ENCODE measurements at regions not wholly inside any gene's neighbourhood (a gene's known extent, or its start where the extent isn't known, plus 50 kb on each side); places are given as distances from the start of the nearest gene placed in this dataset.

DNA sequence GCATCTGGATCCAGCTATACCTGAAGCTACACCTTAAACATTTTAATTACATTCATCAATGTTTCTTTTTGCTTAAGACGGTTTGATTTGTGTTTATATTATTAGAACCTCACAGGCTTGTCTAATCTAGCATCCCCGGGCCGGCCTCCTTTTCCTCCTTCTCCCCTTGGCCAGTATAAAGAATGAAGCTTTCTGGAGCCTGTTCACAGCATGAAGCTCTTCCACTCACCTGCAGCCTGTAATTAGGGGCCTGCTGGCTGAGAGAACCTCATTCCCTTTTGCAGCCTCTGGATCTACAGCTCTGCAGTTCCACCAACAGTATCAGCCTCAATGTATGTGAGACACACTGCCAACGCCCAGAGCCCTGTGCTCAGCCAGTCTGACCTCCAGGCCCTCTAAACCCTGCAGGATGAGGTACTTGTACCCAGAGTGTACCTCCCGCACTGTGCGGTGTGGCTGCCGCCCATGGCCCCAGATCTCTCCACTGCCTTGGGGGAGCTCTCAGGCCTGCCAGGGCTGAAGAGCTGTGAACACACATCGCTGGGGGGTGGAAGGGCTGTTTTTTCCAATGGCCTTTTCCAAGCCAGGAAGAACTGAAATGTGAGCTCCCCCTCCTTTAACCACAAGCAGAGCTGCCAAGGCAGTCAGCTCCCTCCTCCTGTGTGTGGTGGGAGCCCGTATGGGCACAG, 114.7 kb upstream of the ALDH1A3 start:
- TF ChIP-seq, protein P1, sequence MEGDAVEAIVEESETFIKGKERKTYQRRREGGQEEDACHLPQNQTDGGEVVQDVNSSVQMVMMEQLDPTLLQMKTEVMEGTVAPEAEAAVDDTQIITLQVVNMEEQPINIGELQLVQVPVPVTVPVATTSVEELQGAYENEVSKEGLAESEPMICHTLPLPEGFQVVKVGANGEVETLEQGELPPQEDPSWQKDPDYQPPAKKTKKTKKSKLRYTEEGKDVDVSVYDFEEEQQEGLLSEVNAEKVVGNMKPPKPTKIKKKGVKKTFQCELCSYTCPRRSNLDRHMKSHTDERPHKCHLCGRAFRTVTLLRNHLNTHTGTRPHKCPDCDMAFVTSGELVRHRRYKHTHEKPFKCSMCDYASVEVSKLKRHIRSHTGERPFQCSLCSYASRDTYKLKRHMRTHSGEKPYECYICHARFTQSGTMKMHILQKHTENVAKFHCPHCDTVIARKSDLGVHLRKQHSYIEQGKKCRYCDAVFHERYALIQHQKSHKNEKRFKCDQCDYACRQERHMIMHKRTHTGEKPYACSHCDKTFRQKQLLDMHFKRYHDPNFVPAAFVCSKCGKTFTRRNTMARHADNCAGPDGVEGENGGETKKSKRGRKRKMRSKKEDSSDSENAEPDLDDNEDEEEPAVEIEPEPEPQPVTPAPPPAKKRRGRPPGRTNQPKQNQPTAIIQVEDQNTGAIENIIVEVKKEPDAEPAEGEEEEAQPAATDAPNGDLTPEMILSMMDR (conservative IDR thresholded peaks at IDR 0.05) = no peak
- DNase-seq (ENCODE audit: low read depth, low spot score) = no peak

GRCh38 chr15:100765467-100766241, 114.0 kb upstream of the ALDH1A3 start:
- TF ChIP-seq, protein P1 (conservative IDR thresholded peaks at IDR 0.05) = no peak
- no peak overlapping the region for H3K27ac Mint-ChIP-seq (ENCODE audit: unreplicated experiment)
- no peaks in the 10 kb centered on the region for H3K27me3 Mint-ChIP-seq (ENCODE audit: low read depth)
- no peaks in the 10 kb centered on the region for H3K36me3 Mint-ChIP-seq (ENCODE audit: low read depth)
- H3K4me1 Mint-ChIP-seq = peaks cover 8% of the 10 kb centered on the region
- H3K9me3 Mint-ChIP-seq = no peaks in the 10 kb centered on the region
- no peak overlapping the region for H3K4me3 Mint-ChIP-seq
- DNase-seq (ENCODE audit: low read depth, low spot score) = no peak

More for the DNA sequence above, 114.7 kb upstream of the ALDH1A3 start:
- H3K36me3 Mint-ChIP-seq (ENCODE audit: low read depth) = no peaks in the 10 kb centered on the region
- peaks cover 8% of the 10 kb centered on the region for H3K4me1 Mint-ChIP-seq
- no peak overlapping the region for H3K27ac Mint-ChIP-seq (ENCODE audit: unreplicated experiment)
- H3K27me3 Mint-ChIP-seq (ENCODE audit: low read depth) = no peaks in the 10 kb centered on the region
- no peaks in the 10 kb centered on the region for H3K9me3 Mint-ChIP-seq
- no peak overlapping the region for H3K4me3 Mint-ChIP-seq

DNA sequence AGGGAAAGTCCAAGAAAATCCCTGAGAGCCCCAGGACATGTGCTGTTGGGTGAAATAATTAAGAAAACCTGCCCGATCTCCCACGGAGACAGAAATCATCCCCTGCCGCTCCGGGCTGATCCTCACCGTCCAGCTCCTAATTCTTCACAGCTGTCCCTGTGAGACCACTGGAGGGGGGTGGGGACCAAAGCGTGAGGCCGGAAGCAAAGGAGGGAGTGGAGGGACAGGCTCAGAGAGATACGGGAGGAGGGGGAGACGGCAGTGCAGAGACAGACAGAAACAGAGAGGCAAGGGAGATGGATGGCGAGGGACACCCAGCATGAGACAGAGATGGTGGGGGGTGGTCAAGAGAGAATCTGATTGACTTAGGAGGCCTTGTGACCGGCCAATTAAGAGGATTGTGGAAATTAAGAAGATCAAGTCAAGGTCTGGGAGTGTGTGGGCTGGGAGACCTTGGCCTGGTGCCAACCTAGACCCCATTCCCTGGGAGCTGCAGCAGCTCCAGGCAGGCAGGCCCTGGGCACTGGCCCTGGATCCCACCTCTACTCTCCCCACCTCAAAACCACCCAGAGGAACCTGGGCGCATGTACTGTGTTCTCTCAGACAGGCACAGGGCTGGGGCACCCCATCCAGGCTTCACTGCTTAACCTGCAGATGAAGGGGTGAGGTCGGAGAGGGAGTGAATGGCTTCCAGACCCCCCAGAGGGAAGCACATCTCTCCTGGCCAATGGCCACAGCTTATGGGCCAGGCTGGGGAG, 113.2 kb upstream of the ALDH1A3 start:
- H3K27ac Mint-ChIP-seq (ENCODE audit: unreplicated experiment) = peak overlapping the region; percentile 38
- H3K4me3 Mint-ChIP-seq = no peak overlapping the region
- TF ChIP-seq, protein P1 (conservative IDR thresholded peaks at IDR 0.05) = no peak
- no peaks in the 10 kb centered on the region for H3K27me3 Mint-ChIP-seq (ENCODE audit: low read depth)
- no peaks in the 10 kb centered on the region for H3K9me3 Mint-ChIP-seq
- H3K36me3 Mint-ChIP-seq (ENCODE audit: low read depth) = no peaks in the 10 kb centered on the region
- DNase-seq (ENCODE audit: low read depth, low spot score) = no peak
- H3K4me1 Mint-ChIP-seq = peaks cover 8% of the 10 kb centered on the region

GRCh38 chr15:100767001-100767825, 112.4 kb upstream of the ALDH1A3 start:
- H3K9me3 Mint-ChIP-seq = no peaks in the 10 kb centered on the region
- no peaks in the 10 kb centered on the region for H3K36me3 Mint-ChIP-seq (ENCODE audit: low read depth)
- H3K4me3 Mint-ChIP-seq = no peak overlapping the region
- no peak overlapping the region for H3K27ac Mint-ChIP-seq (ENCODE audit: unreplicated experiment)
- no peak for DNase-seq (ENCODE audit: low read depth, low spot score)
- TF ChIP-seq, protein P1 (conservative IDR thresholded peaks at IDR 0.05) = no peak
- no peaks in the 10 kb centered on the region for H3K27me3 Mint-ChIP-seq (ENCODE audit: low read depth)
- H3K4me1 Mint-ChIP-seq = peaks cover 8% of the 10 kb centered on the region

- Mint-ChIP-seq H3K36me3 (ENCODE audit: low read depth) (peaks cover 3% of the 10 kb centered on the region), H3K27ac (ENCODE audit: unreplicated experiment) (no peak overlapping the region), H3K4me3 (no peak overlapping the region), H3K9me3 (no peaks in the 10 kb centered on the region), H3K4me1 (peaks cover 19% of the 10 kb centered on the region), H3K27me3 (ENCODE audit: low read depth) (no peaks in the 10 kb centered on the region)
- DNase-seq (ENCODE audit: low read depth, low spot score) = no peak
- TF ChIP-seq, protein P1 (conservative IDR thresholded peaks at IDR 0.05) = no peak
These were observed 111.1 kb upstream of the ALDH1A3 start for GRCh38 chr15:100768501-100768931.

Measured in neural crest cell (in vitro differentiated cells).